Mesendoderm (in vitro differentiated cells): ENCODE measurements at regions not wholly inside any gene's neighbourhood (a gene's known extent, or its start where the extent isn't known, plus 50 kb on each side); places are given as distances from the start of the nearest gene placed in this dataset.
A peak's percentile ranks its signal among the peaks of the same experiment; 100 is the strongest.

Experiments
- DNase-seq: peaks from one replicate; pipeline ENCODE4 v3.0.0; 2013
- H2AK5ac ChIP-seq: 2 replicates; pipeline ENCODE4 v1.6.1; 2013; ENCODE audit warnings: low read length, inconsistent platforms
- H2BK120ac ChIP-seq: 2 replicates; pipeline ENCODE4 v1.6.1; 2013; ENCODE audit warnings: low read depth, mild to moderate bottlenecking, low read length, moderate library complexity, mixed read lengths
- H2BK15ac ChIP-seq: replicated peaks from 2 replicates; pipeline ENCODE4 v1.6.1; 2013; ENCODE audit warnings: low read depth, mild to moderate bottlenecking, moderate library complexity
- H2BK5ac ChIP-seq: 2 replicates; pipeline ENCODE4 v1.6.1; 2013; ENCODE audit warnings: low read length, inconsistent platforms
- H3K18ac ChIP-seq: 2 replicates; pipeline ENCODE4 v1.6.1; 2013; ENCODE audit warnings: mild to moderate bottlenecking, low read length, mixed read lengths
- H3K23ac ChIP-seq: one replicate; pipeline ENCODE4 v1.6.1; 2013; ENCODE audit warnings: low read length
- H3K27ac ChIP-seq: 2 replicates; pipeline ENCODE4 v1.5.1; 2013; ENCODE audit warnings: low read depth, mild to moderate bottlenecking, inconsistent platforms, low read length, moderate library complexity
- H3K27me3 ChIP-seq: 2 replicates; pipeline ENCODE4 v1.6.1; 2013; ENCODE audit warnings: low read length, control low read depth, mild to moderate bottlenecking, inconsistent platforms; ENCODE audit not compliant: insufficient read depth, poor library complexity
- H3K36me3 ChIP-seq: 2 replicates; pipeline ENCODE4 v1.6.1; 2013; ENCODE audit warnings: low read length, inconsistent platforms; ENCODE audit not compliant: control insufficient read depth, insufficient read depth
- H3K4ac ChIP-seq: one replicate; pipeline ENCODE4 v1.6.1; 2013; ENCODE audit warnings: low read depth, mild to moderate bottlenecking, low read length, moderate library complexity
- H3K4me1 ChIP-seq: 2 replicates; pipeline ENCODE4 v1.6.1; 2013; ENCODE audit warnings: low read depth, low read length, inconsistent platforms; ENCODE audit not compliant: control insufficient read depth
- H3K4me2 ChIP-seq: 2 replicates; pipeline ENCODE4 v1.6.1; 2013; ENCODE audit warnings: low read length
- H3K4me3 ChIP-seq: 2 replicates; pipeline ENCODE4 v1.5.1; 2013; ENCODE audit warnings: mild to moderate bottlenecking, low read length
- H3K56ac ChIP-seq: one replicate; pipeline ENCODE4 v1.6.1; 2013; ENCODE audit warnings: low read length
- H3K79me1 ChIP-seq: 2 replicates; pipeline ENCODE4 v1.6.1; 2013; ENCODE audit warnings: low read length, inconsistent platforms
- H3K79me2 ChIP-seq: 2 replicates; pipeline ENCODE4 v1.6.1; 2013; ENCODE audit warnings: mild to moderate bottlenecking, low read length; ENCODE audit not compliant: control insufficient read depth, insufficient read depth
- H3K9ac ChIP-seq: 2 replicates; pipeline ENCODE4 v1.6.1; 2013; ENCODE audit warnings: low read length, inconsistent platforms
- H4K5ac ChIP-seq: one replicate; pipeline ENCODE4 v1.6.1; 2013; ENCODE audit warnings: low read length
- H4K8ac ChIP-seq: one replicate; pipeline ENCODE4 v1.6.1; 2013; ENCODE audit warnings: low read depth, mild to moderate bottlenecking, control low read depth, low read length, moderate library complexity
- WGBS: extraction: QIAGEN DNeasy Blood & Tissue Kit; methylation state at CpG from one replicate; pipeline ENCODE4 v1.1.7; 2013; ENCODE audit warnings: low lambda C conversion rate, missing lambda C conversion rate; ENCODE audit not compliant: insufficient coverage; ENCODE audit errors: extremely low coverage; 5-methylcytosine and 5-hydroxymethylcytosine counted together

DNA sequence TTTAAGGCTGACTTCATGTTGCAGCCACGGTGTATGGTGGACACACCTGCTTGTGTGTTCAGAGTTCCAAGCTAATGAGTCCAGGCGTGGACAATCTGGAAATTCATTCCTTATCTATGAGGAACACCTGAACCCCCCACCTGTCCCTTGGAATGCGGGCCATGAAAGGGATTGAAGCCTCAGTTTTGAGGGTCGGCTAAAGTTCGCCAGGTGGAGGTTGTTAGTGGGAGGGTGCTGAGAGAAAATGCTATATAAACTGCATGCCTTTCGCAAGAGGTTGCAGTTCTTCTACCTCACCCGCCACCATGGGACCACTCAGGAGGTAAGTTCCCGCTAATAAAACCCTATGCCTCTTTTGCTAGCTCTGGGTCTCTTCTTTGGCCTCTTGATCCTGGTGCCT lies 348.0 kb downstream of the BCL11B start:
- no peak overlapping the region for H3K23ac ChIP-seq
- H3K18ac ChIP-seq = no peak overlapping the region
- no peak overlapping the region for H2BK120ac ChIP-seq
- no peak overlapping the region for H4K5ac ChIP-seq
- DNase-seq = no peak
- no peak overlapping the region for H3K4me2 ChIP-seq
- no peak overlapping the region for H2AK5ac ChIP-seq
- no peak overlapping the region for H3K56ac ChIP-seq
- H3K79me1 ChIP-seq = no peaks in the 10 kb centered on the region
- H2BK5ac ChIP-seq = no peak overlapping the region
- H3K4me3 ChIP-seq = no peak overlapping the region
- H3K9ac ChIP-seq = no peak overlapping the region
- no peaks in the 10 kb centered on the region for H3K4me1 ChIP-seq
- no peak overlapping the region for H4K8ac ChIP-seq
- H3K27ac ChIP-seq = no peak overlapping the region
- H3K36me3 ChIP-seq = no peaks in the 10 kb centered on the region
- no peak overlapping the region for H3K4ac ChIP-seq
- no peaks in the 10 kb centered on the region for H3K27me3 ChIP-seq
- H3K79me2 ChIP-seq = no peaks in the 10 kb centered on the region
- no peak overlapping the region for H2BK15ac ChIP-seq
- WGBS = no CpG with 5 or more reads among the region's 8 CpGs

GRCh38 chr14:98925354-98926040 lies 346.5 kb downstream of the BCL11B start:
- Histone ChIP-seq H3K23ac (no peak overlapping the region), H2BK120ac (no peak overlapping the region), H2BK15ac (no peak overlapping the region), H3K36me3 (no peaks in the 10 kb centered on the region), H3K79me2 (no peaks in the 10 kb centered on the region), H3K4me1 (no peaks in the 10 kb centered on the region), H3K9ac (no peak overlapping the region), H3K79me1 (no peaks in the 10 kb centered on the region), H4K8ac (no peak overlapping the region), H3K56ac (no peak overlapping the region), H3K27ac (no peak overlapping the region), H3K27me3 (no peaks in the 10 kb centered on the region), H3K4me3 (no peak overlapping the region), H3K4me2 (no peak overlapping the region), H2AK5ac (no peak overlapping the region), H4K5ac (no peak overlapping the region), H3K4ac (no peak overlapping the region), H3K18ac (no peak overlapping the region), H2BK5ac (no peak overlapping the region)
- DNase-seq = no peak
- no CpG with 5 or more reads among the region's 7 CpGs for WGBS

DNA sequence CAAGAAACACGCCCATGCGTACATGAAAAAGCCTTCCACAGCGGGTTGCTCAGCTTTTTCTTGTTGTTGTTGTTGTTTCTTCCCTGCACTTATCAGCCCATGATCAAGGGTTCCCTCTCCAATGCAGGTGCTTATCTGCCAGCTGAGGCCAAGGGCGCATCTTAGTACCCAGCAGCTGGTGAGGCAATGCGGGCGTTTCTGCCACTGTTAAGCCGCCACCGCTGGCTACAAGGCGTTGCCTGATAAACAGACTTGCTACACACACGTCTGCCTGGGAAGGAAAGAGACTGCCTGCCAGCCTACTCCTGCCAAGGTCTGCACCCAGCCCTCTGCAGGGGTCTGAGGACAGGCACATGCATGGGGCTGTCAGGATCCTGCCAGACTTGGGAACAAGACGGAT lies 345.9 kb downstream of the BCL11B start:
- no CpG with 5 or more reads among the region's 11 CpGs for WGBS
- no peak overlapping the region for H3K18ac ChIP-seq
- no peaks in the 10 kb centered on the region for H3K79me2 ChIP-seq
- H3K4me2 ChIP-seq = no peak overlapping the region
- H2BK120ac ChIP-seq = no peak overlapping the region
- no peak overlapping the region for H3K4me3 ChIP-seq
- no peaks in the 10 kb centered on the region for H3K27me3 ChIP-seq
- no peaks in the 10 kb centered on the region for H3K36me3 ChIP-seq
- no peak overlapping the region for H3K27ac ChIP-seq
- no peak for DNase-seq
- no peak overlapping the region for H2AK5ac ChIP-seq
- no peak overlapping the region for H2BK5ac ChIP-seq
- no peak overlapping the region for H4K5ac ChIP-seq
- H2BK15ac ChIP-seq = no peak overlapping the region
- H3K9ac ChIP-seq = no peak overlapping the region
- no peak overlapping the region for H4K8ac ChIP-seq
- no peaks in the 10 kb centered on the region for H3K79me1 ChIP-seq
- H3K23ac ChIP-seq = no peak overlapping the region
- H3K4me1 ChIP-seq = no peaks in the 10 kb centered on the region
- H3K56ac ChIP-seq = no peak overlapping the region
- no peak overlapping the region for H3K4ac ChIP-seq

- no peak overlapping the region for H2AK5ac ChIP-seq
- no peak overlapping the region for H3K56ac ChIP-seq
- H3K36me3 ChIP-seq = no peaks in the 10 kb centered on the region
- H3K79me1 ChIP-seq = no peaks in the 10 kb centered on the region
- H3K4me1 ChIP-seq = no peaks in the 10 kb centered on the region
- no peak overlapping the region for H2BK15ac ChIP-seq
- no peak overlapping the region for H3K9ac ChIP-seq
- H3K27me3 ChIP-seq = no peaks in the 10 kb centered on the region
- H4K5ac ChIP-seq = no peak overlapping the region
- no peak overlapping the region for H2BK5ac ChIP-seq
- no peak overlapping the region for H3K27ac ChIP-seq
- no peak overlapping the region for H2BK120ac ChIP-seq
- no peak overlapping the region for H3K18ac ChIP-seq
- no peak overlapping the region for H4K8ac ChIP-seq
- H3K79me2 ChIP-seq = no peaks in the 10 kb centered on the region
- H3K4ac ChIP-seq = no peak overlapping the region
- DNase-seq = no peak
- WGBS = no CpG with 5 or more reads among the region's 4 CpGs
- no peak overlapping the region for H3K4me3 ChIP-seq
- H3K23ac ChIP-seq = no peak overlapping the region
- H3K4me2 ChIP-seq = no peak overlapping the region
These were observed 345.2 kb downstream of the BCL11B start for GRCh38 chr14:98926801-98927200.

- Histone ChIP-seq H2BK15ac (no peak overlapping the region), H3K56ac (no peak overlapping the region), H3K4me2 (no peak overlapping the region), H3K18ac (no peak overlapping the region), H3K4ac (no peak overlapping the region), H3K27ac (no peak overlapping the region), H3K4me3 (no peak overlapping the region), H3K23ac (no peak overlapping the region), H3K4me1 (no peaks in the 10 kb centered on the region), H2AK5ac (no peak overlapping the region), H2BK5ac (no peak overlapping the region), H4K5ac (no peak overlapping the region), H4K8ac (no peak overlapping the region), H3K79me2 (no peaks in the 10 kb centered on the region), H3K36me3 (no peaks in the 10 kb centered on the region), H3K79me1 (no peaks in the 10 kb centered on the region), H3K9ac (no peak overlapping the region), H3K27me3 (no peaks in the 10 kb centered on the region), H2BK120ac (no peak overlapping the region)
- no CpG with 5 or more reads among the region's 9 CpGs for WGBS
- no peak for DNase-seq
These were observed 344.0 kb downstream of the BCL11B start for GRCh38 chr14:98927986-98928385.

- peak; percentile 72 for DNase-seq
- no peaks in the 10 kb centered on the region for H3K27me3 ChIP-seq
- no peaks in the 10 kb centered on the region for H3K79me2 ChIP-seq
- H2BK15ac ChIP-seq = no peak overlapping the region
- no peak overlapping the region for H3K4me3 ChIP-seq
- H3K18ac ChIP-seq = no peak overlapping the region
- H3K79me1 ChIP-seq = no peaks in the 10 kb centered on the region
- no peak overlapping the region for H3K9ac ChIP-seq
- no peak overlapping the region for H3K4me2 ChIP-seq
- no peak overlapping the region for H4K8ac ChIP-seq
- no peak overlapping the region for H3K4ac ChIP-seq
- no CpG with 5 or more reads among the region's 8 CpGs for WGBS
- no peak overlapping the region for H3K56ac ChIP-seq
- H4K5ac ChIP-seq = no peak overlapping the region
- H3K27ac ChIP-seq = no peak overlapping the region
- H3K36me3 ChIP-seq = no peaks in the 10 kb centered on the region
- H2BK120ac ChIP-seq = no peak overlapping the region
- no peak overlapping the region for H3K23ac ChIP-seq
- H2BK5ac ChIP-seq = no peak overlapping the region
- H2AK5ac ChIP-seq = no peak overlapping the region
- no peaks in the 10 kb centered on the region for H3K4me1 ChIP-seq
These were observed 343.6 kb downstream of the BCL11B start for GRCh38 chr14:98928418-98928817.
